ENCODE measurements at regions not wholly inside any gene's neighbourhood (a gene's known extent, or its start where the extent isn't known, plus 50 kb on each side); places are given as distances from the start of the nearest gene placed in this dataset.

DNA sequence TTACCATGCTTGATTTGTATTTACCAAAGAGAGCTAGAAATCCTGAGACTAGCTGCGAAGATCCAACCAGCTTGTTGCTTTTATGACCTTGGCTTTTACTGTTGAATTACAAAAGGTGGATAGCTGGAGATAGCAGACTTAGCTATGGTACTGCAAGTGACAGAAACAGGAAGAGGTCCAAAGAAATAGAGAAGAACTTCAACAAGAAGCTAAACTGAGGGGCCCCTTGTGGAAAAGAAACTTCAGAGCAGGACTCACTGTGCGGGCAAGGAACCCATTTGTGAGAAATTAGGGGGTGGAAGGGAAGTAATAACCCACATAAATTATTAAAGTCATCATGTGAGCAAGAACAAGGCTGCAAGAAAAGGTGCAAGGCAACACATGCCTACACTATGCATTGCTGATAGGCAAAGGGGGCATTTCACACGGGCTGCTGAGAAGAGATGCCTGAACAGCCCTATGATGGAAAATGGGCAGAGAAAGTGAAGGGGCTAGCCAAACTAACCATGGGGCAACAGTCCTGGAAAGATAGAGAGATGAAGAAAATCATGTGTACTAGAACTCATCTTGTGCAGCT lies 116.6 kb upstream of the PRDX6 start:
- TF ChIP-seq, protein P1, sequence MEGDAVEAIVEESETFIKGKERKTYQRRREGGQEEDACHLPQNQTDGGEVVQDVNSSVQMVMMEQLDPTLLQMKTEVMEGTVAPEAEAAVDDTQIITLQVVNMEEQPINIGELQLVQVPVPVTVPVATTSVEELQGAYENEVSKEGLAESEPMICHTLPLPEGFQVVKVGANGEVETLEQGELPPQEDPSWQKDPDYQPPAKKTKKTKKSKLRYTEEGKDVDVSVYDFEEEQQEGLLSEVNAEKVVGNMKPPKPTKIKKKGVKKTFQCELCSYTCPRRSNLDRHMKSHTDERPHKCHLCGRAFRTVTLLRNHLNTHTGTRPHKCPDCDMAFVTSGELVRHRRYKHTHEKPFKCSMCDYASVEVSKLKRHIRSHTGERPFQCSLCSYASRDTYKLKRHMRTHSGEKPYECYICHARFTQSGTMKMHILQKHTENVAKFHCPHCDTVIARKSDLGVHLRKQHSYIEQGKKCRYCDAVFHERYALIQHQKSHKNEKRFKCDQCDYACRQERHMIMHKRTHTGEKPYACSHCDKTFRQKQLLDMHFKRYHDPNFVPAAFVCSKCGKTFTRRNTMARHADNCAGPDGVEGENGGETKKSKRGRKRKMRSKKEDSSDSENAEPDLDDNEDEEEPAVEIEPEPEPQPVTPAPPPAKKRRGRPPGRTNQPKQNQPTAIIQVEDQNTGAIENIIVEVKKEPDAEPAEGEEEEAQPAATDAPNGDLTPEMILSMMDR (conservative IDR thresholded peaks at IDR 0.05 in 1 of 2, IDR thresholded peaks at IDR 0.05 in 1 of 2; ENCODE audit: low read depth in 1 of 2, low read length in 2 of 2): no peak
- TF ChIP-seq EZH2 (IDR thresholded peaks at IDR 0.05; ENCODE audit: low read length, missing control alignments): no peak

All from fibroblast of lung (primary cell).